HG02840 (cell line): ENCODE measurements at regions not wholly inside any gene's neighbourhood (a gene's known extent, or its start where the extent isn't known, plus 50 kb on each side); places are given as distances from the start of the nearest gene placed in this dataset.

ENCODE experiments used
- ATAC-seq: cut with Tn5 transposase; IDR thresholded peaks from one replicate; pipeline ENCODE4 v1.9.1; 2021; ENCODE audit warnings: mild to moderate bottlenecking, moderate library complexity, moderate number of reproducible peaks; ENCODE audit not compliant: unreplicated experiment, low FRiP score

GRCh38 chr12:85504164-85504563 is 224.1 kb downstream of the ALX1 start:
- no peak for ATAC-seq

- ATAC-seq = no peak
These were observed 224.6 kb downstream of the ALX1 start for GRCh38 chr12:85504624-85505023.

DNA sequence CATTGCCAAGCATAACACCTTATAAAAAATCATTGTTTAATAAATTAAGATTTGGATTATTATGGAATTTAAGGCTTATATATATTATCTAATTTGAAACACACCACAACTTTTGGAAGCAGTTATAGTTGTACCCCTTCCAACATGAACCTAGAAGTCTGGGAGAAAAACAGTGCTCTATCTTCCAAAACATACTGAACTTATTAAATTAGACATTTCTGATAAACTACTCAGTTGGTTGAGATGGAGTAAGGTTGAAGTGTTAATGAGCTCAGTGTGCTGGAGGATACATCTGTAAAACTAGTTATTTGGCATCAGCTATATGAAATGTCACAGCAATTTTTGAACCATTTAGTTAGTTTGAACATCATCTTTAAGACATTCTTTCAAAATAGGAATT is 227.4 kb downstream of the ALX1 start:
- ATAC-seq = no peak

DNA sequence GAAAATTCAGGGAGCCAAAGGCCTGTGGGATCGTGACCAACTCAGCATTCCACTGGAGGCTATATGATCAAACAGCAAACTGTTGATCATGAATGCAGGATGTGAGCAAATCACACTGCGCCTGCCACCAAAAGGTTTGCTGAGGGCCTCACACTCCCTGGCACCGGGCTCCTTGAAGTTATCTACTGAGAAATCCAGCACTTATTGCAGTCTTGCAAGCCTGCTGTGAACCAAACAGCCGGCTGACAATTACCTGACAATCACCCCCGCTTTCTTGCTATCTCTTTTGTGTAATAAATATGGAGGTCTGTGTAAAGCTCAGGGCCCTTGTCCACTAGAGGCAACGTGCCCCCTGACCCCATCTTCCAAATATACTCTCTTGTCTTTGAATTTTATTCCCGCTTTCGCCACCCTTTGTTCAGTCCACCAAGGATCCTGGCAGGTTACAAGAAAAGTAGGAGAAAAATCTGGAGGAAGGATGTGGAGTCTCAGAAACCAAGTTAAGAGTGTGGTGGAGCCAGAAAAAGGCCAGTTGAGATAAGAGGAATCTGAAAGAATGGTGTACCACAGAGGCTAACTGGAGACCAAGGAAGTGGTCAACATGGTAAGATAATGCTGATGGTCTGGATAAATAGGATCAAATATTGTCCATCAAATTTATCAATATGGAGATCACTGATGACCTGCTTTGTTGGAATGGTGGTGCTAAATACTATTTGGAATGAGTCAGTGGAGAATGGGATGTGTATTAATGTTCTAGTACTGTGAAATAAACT is 229.2 kb downstream of the ALX1 start:
- no peak for ATAC-seq

DNA sequence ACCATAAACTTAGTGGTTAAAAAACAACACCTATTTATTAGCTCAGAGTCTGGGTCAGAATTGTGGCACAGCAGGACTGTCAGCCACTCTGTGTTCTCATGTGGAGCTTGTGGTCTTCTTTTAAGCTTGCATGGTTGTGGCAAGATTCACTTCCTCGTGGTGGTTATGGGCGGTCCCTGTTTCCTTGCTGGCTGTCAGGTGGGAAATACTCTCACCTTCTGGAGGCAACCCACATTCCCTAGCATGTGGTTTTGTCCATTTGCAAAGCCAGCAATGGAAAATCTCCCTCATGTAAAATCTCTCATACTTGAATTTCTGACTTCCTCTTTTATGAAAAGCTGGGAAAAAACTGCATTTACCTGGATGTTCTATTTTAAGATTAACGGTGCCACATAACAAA is 229.8 kb downstream of the ALX1 start:
- ATAC-seq = peak; percentile 84

GRCh38 chr12:85516039-85516438 is 236.0 kb downstream of the ALX1 start:
- no peak for ATAC-seq

DNA sequence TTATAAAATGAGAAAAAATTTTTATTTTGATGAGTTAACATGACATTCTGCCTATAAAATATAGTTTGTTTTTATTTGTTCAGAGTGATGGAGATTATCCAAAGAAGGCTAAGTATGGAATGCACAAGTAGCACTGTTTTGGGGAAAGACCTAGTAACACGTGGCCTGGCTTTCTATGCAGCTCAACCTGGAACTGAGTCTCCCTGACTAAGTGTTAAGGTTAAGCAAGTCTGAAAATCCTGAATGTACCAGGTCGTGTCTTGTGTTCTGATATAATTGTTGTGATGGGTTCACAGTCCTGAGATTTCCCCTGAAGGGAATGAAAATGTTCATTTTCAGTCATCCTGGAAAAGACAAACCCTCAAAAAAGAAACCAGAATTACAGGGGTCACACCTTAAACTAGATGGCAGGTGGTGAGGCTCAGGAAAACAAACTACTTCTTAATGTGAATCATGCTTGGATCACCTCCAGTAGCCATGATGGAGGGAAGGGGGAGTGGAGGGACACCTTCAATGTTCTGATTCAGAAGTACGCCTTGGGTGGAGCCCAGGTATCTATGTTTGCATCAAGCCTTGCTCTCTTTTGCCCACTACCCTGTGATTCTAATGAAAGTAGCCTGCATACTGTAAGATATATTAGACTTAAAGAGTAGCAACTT is 236.8 kb downstream of the ALX1 start:
- ATAC-seq = no peak

- no peak for ATAC-seq
These were observed 239.1 kb downstream of the ALX1 start for GRCh38 chr12:85519163-85519562.

GRCh38 chr12:85523197-85523596 is 243.2 kb downstream of the ALX1 start:
- no peak for ATAC-seq

DNA sequence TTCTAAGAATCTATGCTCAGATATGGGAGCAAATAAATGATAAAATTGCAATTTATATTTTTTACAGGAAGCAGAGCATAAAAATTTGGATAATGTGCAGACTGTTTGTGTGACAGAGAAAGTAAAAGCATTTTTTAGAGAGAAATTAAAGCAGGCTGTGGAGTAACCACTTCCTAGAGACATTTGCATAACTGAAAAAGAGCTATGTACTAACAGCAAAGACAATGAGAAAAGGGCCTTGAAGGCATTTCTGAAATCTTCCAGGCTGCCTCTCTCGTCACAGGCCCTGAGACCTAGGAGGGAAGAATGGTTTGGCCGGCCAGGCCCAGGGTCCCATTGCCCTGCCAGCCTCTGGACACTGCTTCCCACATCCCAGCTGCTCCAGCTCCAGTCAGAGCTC is 247.2 kb downstream of the ALX1 start:
- ATAC-seq = peak; percentile 71

DNA sequence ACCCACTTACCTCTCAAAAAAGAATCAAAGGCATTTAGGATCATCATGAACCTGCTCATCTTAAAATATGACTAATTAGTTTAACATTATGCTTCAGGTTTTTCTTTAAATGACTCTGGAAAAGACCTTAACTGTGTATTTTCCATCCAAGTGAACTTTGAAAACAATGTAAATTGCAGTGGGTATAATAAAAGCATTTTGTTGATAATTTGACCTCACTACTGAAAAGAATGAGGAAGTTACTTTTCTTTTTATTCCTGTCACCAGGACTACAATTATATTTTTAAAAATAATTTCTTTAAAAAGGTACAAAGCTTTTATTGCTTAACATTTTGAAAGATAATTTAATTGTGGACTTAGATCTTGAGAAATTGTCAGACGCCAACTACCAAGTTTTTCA is 249.9 kb downstream of the ALX1 start:
- no peak for ATAC-seq

DNA sequence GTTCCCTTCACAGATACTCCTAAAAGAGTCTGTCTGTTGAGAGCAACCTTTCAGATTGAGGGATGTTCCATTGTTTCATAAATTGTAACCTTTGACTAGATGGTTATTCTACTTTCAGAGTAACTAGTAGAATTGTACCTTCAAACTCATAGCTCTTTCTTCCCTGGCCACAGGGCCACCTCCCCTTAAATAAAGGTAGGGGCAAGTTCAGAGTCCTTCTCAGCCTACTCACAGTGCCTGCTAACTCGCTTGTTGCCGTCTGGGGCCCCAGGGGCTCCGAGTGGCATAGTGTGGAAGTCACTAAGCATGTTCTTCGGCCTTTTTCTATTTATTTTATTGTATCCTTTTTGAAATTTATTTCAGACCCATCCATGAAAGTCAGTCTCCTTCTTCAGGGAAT is 250.4 kb downstream of the ALX1 start:
- ATAC-seq = no peak

- ATAC-seq = peak; percentile 88
These were observed 251.3 kb downstream of the ALX1 start for GRCh38 chr12:85531341-85531740.

DNA sequence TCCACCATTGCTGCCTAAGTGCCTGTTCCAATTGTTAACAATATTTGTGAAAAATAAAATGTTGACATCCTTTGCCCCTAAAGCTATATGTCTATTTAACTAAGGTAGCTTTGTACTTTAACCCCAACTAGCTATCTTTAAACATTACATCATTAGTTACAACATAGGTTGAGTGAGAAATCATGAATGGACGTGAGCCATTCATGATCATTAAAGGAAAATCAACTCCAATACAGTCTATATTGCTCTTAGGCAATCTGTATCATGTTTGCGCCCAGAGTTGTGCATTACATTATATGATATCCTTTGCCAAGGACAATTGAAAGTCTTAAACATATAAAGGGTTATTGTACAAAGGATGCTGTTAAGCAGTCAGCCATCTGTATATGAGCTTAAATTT is 269.6 kb downstream of the ALX1 start:
- ATAC-seq = no peak

DNA sequence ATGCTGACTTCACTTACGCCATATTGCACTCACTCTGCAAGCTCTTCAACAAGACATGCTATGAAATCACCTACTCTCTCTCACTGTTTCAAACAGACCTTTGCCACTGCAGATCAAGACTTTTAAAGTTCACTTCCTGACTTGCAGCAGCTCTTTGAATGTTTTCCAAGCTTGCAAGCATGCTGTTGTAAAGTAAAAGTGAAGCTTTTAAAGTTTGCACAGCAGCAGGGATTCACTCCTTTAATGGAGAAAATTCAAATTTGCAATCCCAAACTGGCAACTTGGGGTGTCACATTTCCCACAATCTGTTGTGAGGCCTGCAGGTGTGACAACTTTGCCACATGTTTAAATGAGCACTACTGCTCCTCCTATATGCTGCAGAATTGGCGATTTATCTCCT is 270.9 kb downstream of the ALX1 start:
- no peak for ATAC-seq

DNA sequence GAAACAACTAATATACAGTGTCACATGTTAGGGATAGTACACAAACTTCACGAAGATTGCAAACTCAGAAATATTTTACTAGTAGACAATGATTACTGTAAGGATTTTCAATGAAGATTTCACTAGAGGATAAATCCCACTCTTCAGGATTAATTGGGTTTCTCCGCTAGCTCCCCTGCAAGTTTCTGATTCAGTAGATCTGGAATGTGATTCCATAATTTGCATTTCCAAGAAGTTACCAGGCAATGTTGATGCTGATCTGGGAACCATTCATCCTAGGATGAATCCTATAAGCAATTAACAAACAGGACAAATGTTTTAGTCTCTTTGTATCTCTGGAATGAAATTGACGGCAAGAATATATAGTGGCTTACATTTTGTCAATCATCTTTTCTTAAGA is 272.4 kb downstream of the ALX1 start:
- ATAC-seq = no peak

- no peak for ATAC-seq
These were observed 277.8 kb downstream of the ALX1 start for GRCh38 chr12:85557850-85558249.

DNA sequence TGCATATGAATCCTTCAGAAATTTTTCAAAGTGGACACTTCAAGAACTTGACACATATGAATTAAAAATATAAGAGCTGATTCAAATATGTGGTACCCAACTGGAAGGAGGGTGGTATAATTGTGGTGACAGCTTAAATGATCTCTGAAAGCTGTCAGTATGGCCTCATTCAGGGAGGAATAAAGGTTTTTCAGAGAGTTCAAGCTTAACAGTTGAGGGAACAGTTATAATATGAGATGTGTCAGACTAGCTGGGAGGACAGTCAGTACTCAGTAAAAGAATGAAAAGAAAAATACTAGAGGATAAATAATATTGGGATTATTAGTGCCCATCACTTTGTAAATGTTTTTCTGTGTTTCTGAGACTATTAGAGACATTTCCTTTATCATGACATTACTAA is 277.5 kb downstream of the RASSF9 start:
- ATAC-seq = no peak

- ATAC-seq = no peak
These were observed 277.1 kb downstream of the RASSF9 start for GRCh38 chr12:85559127-85559526.

DNA sequence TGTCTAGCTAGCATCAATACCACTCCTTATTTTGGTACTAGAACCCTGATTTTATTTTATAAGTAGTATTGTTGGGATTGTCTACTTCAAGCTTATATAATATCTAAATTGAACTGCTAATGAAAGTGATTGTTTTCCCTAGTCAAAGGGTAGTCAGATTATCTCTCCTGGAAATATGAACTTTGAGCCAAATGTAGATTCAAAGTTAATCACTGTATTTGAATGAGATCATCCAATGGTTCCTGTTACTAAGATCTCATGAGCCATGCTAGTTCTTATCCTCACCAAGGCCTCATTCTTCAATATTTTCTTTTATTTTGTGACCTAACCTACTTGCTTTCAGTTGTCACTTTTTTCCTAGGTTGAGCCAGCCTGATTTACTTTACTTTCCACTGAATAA is 276.7 kb downstream of the RASSF9 start:
- ATAC-seq = no peak

GRCh38 chr12:85562765-85563164 is 273.4 kb downstream of the RASSF9 start:
- no peak for ATAC-seq

- no peak for ATAC-seq
These were observed 271.4 kb downstream of the RASSF9 start for GRCh38 chr12:85564786-85565185.
